COR-L47 (cell line): ENCODE measurements at regions not wholly inside any gene's neighbourhood (a gene's known extent, or its start where the extent isn't known, plus 50 kb on each side); places are given as distances from the start of the nearest gene placed in this dataset.

Experiments used
- DNase-seq: peaks from one replicate; lab custom pipeline; 2025; lab: John Stamatoyannopoulos, UW

DNA sequence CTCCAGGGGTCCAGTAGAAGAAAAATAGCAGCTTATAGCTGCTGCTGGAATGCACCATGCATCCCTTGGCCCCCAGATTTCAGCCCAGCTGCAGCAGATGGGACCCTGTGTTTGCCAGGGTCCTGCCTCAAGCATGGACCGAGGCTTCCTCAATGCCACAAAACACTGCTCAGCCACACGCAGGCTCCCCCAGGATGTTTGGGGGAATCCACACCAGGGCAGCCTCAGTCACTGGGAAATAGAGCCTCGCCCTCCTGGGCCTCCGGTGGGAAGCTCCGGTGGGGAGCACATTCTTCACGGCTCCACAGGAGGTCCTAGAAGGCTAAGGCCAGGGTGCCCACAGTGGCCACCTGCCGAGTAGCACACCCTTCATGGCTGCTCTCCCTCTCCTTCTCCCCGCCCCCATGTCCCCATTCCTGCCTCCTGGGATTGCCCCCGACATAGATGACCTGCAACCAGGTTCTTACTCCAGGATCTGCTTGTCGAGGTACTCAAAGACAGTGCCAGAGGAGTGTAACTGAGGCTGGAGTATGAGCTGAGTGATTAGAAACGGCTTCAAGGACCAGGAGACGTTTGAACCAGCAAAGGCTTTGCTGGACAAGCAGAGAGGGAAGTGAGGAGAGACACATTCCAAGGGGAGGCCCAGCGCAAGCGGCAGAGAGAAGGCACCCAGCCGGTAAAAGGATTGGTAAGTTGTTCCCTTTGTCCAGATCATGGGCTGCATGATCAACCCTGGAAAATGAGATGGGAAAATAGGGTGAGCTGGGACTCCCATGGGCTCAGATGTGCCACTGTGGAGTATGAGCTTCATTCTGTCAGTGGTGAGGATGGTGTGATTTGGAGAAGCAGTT is 110.7 kb upstream of the UQCRFS1 start:
- no peak for DNase-seq

DNA sequence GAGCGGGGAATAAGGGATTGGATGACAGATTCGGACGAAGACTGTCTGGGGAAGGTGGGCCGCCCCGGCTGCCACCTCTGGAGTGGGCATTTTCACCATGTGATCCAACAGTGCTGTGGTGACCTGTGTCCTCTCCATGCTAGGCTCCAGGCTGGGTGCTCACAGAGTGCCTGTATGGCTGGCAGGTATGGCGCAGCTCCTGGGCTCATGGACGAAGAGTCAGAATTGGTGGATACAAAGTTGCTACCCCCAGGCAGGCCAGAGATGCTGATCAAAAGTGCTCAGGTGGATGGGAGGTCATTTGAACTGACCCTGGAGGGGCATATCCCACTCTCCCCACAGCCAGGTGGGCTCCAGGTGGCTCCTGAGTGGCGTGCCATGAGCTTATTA is 111.3 kb upstream of the UQCRFS1 start:
- DNase-seq = no peak

DNA sequence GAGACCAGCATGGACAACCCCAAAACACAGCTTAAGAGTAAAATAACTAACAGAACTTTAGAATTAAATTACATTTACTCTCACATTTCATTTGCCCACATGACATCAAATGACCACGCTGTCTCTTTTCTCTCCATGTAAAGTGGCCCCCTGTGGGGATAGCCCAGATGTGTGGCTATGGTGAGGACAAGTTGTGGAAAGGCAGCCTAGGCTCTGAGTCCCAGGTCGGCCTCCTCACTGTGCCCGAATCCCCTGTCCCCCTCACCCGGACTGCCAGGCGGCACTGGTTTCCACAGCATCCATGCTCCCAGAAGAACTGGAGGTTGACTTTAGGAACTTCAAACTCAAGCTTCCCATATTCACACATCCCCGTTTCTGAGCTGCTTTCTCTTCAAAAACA is 111.8 kb upstream of the UQCRFS1 start:
- no peak for DNase-seq

DNA sequence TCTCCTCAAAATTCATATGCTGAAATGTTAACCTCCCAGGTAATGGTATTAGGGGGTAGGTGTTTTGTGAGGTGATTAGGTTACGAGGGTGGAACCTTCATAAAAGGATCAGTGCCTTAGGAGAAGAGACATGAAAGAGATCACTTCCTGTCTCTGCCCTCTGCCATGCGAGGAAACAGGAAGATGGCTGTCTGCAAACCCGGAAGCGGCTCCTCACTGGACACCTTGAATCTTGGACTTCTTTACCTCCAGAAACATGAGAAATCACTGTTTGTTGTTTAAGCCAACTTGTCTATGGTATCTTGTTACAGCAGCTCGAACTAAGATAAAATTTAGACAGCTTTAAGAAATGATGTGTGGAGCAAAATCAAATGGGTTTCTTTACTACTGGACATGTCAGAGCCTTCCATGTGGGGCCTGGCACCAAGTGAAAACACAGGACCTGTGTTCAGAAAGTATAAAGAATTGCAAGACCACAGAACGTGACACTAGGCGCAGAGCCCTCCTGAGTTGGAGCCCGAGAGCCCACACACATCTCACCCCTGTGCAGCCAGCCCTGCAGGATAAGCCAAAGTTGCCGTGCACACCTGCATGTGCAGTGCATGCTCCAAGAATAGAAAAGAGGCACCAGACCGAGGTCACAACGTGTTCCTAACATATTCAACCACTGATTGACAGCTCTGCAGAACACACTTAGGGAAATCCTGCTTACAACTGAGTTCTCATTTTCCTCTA is 112.5 kb upstream of the UQCRFS1 start:
- no peak for DNase-seq

DNA sequence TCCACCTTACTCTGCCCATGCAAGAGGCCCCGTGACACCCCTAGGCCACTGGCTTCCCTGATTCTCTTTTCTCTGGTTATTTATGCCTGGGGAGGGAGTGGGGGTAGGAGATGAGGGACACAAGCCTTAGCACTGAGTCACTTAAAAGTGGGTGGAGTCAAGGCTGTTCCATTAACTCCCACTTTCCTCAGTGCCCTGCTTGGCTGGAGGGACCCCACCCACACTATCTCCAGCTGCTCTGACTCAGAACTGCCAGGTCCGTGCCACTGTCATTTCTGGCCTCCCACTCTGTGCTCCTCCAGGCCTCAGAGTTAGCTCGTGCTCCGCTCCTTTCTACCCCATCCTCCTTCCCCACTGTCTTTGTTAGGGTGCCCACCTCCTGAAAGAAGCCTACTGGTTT is 113.4 kb upstream of the UQCRFS1 start:
- DNase-seq = no peak

DNA sequence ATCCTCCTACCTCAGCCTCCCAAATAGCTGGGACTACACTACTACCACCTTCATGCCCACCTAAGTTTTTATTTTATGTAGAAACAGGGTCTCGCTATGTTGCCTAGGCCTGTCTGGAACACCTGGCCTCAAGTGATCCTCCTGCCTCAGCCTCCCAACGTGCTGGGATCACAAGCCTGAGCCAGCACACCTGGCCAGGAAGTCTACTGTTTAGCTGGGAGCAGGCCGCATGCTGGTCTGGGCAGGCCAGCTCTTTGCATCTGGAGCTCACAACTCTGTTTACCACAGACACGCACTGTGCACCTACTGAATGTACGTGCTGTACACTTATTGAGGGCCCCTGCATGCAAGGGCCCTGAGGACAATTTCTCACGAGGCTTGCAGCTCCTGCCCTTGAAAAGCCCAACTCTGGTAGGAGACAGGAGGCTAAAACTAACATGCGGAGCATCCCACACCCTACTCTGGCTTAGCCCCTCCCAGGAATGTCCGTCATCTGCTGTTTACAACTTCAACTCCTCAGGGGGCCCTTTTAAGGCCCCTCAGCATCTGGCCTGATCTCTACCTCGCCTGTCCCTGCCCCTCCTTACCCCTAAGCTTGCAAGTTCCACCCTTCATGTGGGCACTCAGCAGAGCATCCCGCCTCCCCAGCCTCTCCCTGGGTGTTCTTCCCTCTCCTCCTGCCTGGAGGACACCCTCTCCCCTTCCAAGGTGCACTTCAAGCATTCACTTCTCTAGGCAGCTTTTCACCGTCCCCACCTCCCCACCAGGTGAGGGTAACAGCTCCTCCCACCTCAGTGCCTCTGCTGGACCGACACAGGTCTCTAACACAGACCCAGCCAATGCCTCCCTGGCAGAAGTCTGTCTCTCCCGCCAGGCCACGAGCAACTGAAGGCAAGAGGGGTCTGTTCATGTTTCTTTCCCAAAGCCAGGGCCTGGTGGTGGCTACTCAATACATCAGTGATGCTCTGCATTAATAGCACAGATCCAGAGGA is 114.2 kb upstream of the UQCRFS1 start:
- no peak for DNase-seq

DNA sequence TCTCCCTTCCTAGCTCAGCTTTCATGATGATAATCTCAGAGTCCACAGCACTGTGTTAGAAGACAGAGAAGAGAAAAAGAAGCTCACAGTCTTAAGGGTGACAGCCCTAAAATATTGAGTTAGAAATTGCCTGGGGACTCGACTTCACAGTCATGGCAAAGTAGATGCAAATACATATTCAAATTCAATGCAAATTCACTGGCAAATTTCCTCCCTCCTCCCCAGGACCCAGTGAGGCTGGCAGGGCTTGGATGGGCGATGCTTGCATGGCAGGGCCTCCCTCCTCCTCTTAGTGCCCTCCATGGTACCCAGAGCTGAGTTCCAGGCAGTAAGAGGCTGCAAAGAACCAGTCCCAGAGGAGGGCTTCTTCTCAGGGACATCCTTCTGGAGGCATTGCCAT is 115.6 kb upstream of the UQCRFS1 start:
- no peak for DNase-seq

DNA sequence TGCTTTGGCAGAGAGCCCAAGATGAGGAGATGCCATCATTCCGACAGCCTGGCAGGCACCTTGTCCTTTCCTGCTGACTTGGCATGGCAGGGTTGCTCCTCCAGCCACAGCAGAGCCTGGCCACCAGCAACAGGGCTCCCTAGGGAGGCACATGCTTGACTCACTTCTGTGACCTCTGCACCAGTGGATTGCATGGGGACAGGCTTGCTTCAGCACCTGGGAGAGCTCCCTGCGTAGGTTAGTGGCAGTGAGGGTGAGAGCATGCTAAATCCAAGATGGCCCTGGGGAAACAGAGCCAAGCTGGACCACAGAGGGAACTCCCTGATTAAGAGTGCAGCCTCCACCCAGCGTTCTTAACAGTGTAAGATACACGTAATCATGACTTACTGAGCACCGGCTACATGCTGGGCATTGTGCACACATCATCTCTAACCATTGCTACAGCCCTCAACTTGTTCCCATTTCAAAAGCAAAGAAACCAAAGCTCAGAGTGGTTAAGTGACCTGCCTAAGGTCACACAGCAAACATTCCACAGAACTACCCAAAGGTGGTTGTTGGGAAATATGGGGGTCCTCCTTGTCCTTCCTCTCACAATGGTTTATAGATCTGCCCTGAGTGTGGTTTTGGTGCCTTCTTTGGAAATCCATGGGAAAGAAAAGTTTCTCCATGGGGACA is 116.6 kb upstream of the UQCRFS1 start:
- DNase-seq = no peak

DNA sequence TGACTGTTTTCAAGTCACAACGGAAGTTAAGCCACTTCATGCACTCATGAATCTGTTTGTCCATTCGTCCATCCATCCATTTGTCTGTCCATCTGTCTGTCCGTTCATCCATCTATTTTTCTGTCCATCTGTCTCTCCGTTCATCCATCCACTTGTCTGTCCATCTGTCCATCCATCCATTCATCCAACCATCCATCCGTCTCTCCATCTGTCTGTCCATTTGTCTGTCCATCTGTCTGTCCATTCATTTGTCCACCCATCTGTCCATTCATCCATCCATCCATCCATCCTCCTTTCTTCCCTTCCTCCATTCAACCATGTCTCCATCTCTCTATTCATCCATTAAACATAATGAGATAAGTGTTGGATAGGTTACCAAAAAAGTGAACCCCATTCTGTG is 123.5 kb upstream of the UQCRFS1 start:
- no peak for DNase-seq

DNA sequence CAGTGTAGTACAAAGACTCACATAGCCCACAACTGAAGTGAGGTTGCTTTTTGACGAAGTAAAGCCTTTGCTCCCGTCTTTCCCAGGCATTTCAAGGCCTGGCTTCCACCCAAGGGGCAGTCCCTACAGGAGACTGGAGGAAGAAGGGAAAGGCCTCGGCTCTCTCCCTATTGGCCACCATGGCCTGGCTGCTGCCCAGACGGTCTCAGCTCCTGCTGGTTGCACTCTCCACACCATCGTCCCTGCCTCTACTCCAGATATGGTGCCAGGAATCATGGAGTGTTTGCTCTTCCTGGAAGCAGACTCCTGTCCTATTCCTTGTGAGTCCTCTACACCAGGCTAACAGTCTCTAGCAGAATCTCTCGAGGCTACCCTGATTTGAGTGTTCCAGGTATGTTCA is 124.1 kb upstream of the UQCRFS1 start:
- DNase-seq = no peak

DNA sequence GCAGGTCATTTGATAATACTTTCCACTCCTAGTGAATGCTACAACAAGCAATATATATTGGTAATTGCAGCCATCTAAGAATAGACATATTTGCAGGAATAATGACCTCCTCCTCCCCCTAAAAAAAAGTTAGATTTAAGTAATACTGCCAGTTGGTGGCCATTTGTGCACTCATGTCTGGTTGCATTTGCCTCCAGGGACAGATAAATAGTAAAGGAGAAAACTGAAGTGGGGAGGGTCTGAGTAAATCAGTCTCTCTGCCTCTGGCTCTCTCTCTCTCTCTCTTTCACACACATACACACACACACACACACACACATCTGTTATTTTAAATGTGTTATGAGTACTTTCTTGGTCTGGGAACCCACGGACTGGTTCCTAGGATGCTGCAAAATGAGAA is 125.5 kb upstream of the UQCRFS1 start:
- DNase-seq = no peak

DNA sequence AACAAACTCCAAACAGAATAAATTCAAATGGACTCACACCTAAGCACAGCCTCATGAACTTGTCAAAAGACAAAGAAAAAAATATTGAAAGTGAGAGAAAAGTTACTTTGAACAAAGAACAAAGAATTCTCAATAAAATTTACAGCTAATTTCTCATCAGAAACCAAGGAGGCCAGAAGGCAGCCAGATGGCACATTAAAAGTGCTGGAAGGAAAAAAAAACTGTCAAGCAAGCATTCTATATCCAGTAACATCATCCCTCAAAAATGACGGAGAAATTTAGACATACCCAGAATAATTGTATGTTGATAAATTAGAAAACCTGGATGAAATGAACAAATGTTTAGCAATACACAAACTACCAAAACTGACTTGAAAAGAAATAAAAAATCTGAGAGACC is 129.8 kb upstream of the UQCRFS1 start:
- DNase-seq = no peak

DNA sequence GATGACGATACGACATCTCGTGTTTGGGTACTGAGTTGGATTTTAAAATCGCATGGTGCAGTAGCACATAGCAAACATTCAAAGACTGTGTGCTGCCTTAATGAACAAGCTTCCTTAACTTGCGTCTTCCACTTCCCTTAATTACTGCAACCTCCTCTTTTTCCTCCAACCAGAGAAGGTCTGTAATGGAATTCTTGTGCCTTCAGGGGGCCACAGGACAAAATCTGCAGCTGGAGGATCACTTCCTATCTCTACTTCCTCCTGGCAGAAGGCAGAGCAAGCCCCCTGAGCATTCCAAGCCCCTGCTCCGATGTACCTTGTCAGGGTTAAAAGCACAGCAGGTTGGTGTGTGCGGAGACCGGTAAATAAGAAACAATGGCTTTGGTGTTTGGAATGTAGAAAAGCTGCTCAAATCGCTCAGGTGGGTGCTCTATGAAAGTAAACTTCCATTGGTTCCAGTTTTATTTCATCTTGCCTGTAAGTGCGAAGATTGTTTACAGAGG is 151.3 kb upstream of the UQCRFS1 start:
- DNase-seq = no peak

DNA sequence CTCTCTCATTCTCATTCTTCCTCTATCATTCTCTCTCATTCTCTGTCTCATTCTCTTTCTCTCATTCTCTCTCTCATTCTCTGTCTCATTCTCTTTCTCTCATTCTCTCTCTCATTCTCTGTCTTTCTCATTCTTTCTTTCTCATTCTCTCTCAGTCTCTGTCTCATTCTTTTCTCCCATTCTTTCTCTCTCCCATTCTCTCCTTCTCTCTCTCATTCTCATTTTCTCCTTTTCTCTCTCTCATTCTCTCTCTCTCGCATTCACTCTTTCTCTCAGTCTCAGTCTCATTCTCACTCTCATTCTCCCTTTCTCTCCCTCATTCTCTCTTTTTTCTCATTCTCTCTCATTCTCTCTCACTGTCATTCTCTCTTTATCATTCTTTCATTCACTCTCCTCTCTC is 152.0 kb upstream of the UQCRFS1 start:
- DNase-seq = no peak

DNA sequence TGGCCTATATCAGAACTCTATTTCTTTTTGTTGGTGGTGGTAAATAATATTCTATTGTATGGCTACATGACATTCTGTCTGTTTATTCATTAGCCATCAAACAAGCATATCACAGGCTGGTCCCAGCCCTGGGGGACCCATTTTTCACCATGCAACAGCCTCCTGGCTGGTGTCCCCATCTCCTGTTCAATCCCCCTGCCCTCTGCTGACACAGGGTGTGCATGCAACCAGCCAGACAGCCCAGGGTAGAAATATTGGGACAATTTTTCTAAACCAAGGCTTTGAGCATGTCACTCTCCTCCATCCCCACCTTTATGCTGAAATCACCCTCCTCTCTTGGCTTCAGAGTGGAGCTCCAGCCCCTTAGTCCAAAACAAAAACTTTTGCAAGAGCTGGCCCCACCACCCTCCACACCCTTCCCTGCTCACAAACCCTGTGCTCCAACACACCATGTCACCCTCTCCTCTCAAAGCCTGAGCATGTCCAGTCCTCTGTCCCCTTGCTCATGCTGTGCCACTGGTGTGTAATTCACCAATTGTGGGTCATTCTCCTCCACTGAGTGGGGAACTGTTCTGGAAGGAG is 153.0 kb upstream of the UQCRFS1 start:
- DNase-seq = no peak

DNA sequence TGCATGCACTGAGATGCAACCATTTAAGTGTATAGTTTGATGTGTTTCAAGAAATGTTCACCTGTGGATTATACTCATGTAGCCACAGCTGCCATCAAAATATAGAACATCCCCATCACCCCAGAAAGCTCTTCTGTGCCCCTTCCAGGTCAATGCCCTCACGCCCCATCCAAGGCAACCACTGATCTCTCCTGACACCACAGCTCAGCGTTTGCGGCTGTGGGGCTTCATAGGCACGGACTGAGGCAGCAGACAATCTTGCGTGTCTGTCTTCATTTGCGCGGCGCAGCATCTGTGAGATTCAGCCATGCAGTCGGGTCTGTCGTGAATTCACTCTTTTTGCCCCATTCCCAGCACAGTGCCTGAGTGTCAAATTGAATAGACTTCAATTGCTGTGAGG is 153.8 kb upstream of the UQCRFS1 start:
- no peak for DNase-seq

DNA sequence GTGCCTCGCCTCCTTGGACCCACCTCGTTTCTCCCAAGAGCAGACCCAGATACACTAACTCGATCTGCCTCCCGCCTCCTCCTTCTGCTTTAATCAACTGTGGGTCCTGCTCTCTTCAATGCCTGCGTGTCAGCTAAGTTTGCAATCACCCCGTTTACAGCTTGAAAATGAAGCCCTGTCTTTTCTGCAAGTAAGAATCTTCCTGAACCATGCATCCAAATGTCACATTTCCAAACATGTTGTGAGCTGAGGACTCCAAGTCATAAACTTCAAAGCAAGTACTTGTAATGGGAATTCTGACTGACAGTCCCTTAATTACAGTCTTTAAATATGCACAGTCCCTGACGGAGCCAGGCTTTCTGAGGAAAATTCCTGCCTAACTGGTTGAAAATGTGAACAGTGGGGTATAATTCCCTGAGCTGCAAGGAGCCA is 154.9 kb upstream of the UQCRFS1 start:
- no peak for DNase-seq

DNA sequence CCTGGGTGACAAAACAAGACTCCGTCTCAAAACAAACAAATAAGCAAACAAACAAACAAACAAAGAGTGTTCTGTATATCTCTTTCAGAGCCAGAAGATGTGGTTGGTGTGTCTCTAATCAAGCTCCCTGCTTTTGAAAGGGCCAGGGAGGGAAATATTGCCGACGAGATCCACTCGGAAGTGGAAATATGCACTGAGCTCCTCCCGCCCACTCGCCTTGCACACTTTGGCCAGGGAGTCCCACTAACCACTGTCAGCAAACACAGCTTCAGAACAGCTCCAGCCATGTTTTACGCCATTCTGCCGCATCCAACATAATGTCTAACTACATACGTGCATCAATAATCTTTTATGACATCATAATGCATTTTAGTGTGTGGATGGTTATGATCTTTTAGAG is 155.5 kb upstream of the VSTM2B start:
- no peak for DNase-seq

DNA sequence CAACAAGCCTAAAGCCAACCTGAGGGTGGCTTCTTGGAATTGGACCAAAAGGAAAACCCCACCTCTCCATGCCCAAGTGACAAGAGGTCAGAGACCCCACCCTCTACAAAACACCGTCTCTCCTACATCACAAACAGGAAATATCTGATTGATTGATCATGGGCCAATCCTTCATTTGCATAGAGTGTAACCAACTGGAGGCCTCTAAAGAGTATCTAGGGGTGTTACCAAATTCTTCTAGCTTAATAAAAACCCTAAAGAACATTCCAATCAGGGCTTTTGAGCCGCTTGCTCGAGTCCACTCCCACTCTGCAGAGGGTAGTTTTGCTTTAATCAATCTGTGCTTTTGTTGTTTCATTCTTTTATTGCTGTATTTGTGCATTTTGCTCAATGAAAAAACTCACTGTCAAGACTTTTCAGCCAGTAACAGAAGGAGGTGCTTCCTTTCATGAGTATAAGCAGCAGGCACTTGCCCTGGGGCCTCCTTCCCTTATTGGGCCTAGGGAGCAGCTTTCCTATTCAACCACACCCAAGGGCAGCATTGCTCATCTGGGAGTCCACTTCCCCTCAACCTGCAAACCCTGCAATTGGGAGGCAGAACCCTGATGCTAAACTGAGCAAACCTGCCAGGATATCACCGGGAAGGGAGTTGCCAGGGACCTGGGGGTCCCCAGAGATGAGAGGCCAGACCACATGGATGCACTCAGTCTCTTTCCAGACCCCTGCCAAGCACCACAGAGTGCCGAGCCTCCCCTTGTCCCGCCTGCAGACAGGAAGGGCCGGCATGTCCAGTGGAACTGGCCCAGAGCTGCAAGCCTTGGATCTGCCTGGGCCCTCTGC is 154.3 kb upstream of the VSTM2B start:
- no peak for DNase-seq

DNA sequence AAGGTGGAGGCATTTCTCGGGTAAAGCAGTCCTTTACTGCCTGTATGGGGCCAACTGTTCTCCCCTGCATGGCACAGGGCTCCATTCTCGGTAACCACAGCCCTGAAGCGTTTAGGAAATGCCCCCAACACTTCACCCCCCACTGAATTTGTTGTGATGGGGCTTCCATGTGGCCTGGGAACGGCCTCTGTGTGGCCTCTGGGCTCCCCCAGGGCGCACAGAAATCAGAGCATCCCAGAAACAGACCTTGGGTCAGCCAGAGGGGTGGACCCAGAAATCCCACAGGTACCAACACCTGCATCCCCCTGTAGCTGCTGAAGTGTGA is 153.7 kb upstream of the VSTM2B start:
- DNase-seq = no peak
